ENCODE measurements at regions not wholly inside any gene's neighbourhood (a gene's known extent, or its start where the extent isn't known, plus 50 kb on each side); places are given as distances from the start of the nearest gene placed in this dataset.

GRCh38 chr6:19632786-19633185, 204.4 kb upstream of the ID4 start (continued):
- TF ChIP-seq SPI1 (IDR thresholded peaks at IDR 0.05; ENCODE audit: borderline replicate concordance, low read depth, low read length) = no peak

- BruUV-seq (replicated peaks) = no TSS peak
- DNase-seq (ENCODE audit: extremely low read depth in 1 of 4, low spot score in 3 of 4) = no peak
- Histone ChIP-seq H3K27me3 (ENCODE audit: control insufficient read depth in 2 of 2, insufficient read depth in 2 of 2, low read length in 2 of 2) (no peaks in the 10 kb centered on the region), H3K9ac (ENCODE audit: insufficient read depth in 1 of 2, low read depth in 2 of 2, low read length in 2 of 2) (no peak overlapping the region), H3K36me3 (ENCODE audit: control insufficient read depth, insufficient read depth, low read length) (no peaks in the 10 kb centered on the region), H4K20me1 (replicated peaks; ENCODE audit: control insufficient read depth, insufficient read depth, low read length) (no peaks in the 10 kb centered on the region), H2AFZ (ENCODE audit: low read depth, low read length) (no peak overlapping the region), H3K9me1 (ENCODE audit: control insufficient read depth, insufficient read depth, low read length) (no peaks in the 10 kb centered on the region), H3K9me3 (replicated peaks; ENCODE audit: control insufficient read depth, insufficient read depth, low read depth, low read length) (no peaks in the 10 kb centered on the region), H3K79me2 (ENCODE audit: control insufficient read depth, insufficient read depth, low read length) (no peaks in the 10 kb centered on the region), H3K4me3 (no peak overlapping the region), H3K4me2 (ENCODE audit: insufficient read depth, low read length) (no peak overlapping the region), H3K4me1 (replicated peaks in 1 of 2; ENCODE audit: control insufficient read depth in 2 of 2, insufficient read depth in 2 of 2, low read length in 2 of 2) (no peaks in the 10 kb centered on the region), H3K27ac (ENCODE audit: extremely low read depth, low read depth, low read length) (no peak overlapping the region)
- TF ChIP-seq CREB1 (IDR thresholded peaks at IDR 0.05) (no peak), CREB1 (CRISPR knock-in tag; IDR thresholded peaks at IDR 0.05) (no peak), MIER1 (IDR thresholded peaks at IDR 0.05; ENCODE audit: low read depth) (no peak), ZNF41 (CRISPR knock-in tag; conservative IDR thresholded peaks at IDR 0.05) (no peak)
- in situ Hi-C loops (cut with MboI) (no loop called here), intact Hi-C loops (cut with micrococcal nuclease) (no loop called here)
- ATAC-seq = no peak
- 7% methylated on average over 2 of the region's 2 CpGs for WGBS (ENCODE audit: insufficient coverage, low coverage, missing lambda C conversion rate)
- FAIRE-seq = no peak
- POLR2A ChIA-PET = no interaction called here
- CTCF ChIA-PET (ENCODE audit: low intra/inter-chr PET ratio) = no interaction called here
Measured at GRCh38 chr6:19635728-19636127, 201.4 kb upstream of the ID4 start.

GRCh38 chr6:19637010-19637409, 200.2 kb upstream of the ID4 start:
- DNase-seq (ENCODE audit: extremely low read depth in 1 of 4, low spot score in 3 of 4) (no peak), FAIRE-seq (no peak), ATAC-seq (no peak)
- no peak overlapping the region for H2AFZ ChIP-seq (ENCODE audit: low read depth, low read length)
- intact Hi-C loops (cut with micrococcal nuclease) (no loop called here), in situ Hi-C loops (cut with MboI) (no loop called here)
- no TSS peak for BruUV-seq (replicated peaks)
- no peaks in the 10 kb centered on the region for H3K36me3 ChIP-seq (ENCODE audit: control insufficient read depth, insufficient read depth, low read length)
- no peaks in the 10 kb centered on the region for H3K27me3 ChIP-seq (ENCODE audit: control insufficient read depth in 2 of 2, insufficient read depth in 2 of 2, low read length in 2 of 2)
- H4K20me1 ChIP-seq (replicated peaks; ENCODE audit: control insufficient read depth, insufficient read depth, low read length) = no peaks in the 10 kb centered on the region
- H3K9ac ChIP-seq (ENCODE audit: insufficient read depth in 1 of 2, low read depth in 2 of 2, low read length in 2 of 2) = no peak overlapping the region
- 0% methylated on average over 1 of the region's 1 CpG for WGBS (ENCODE audit: insufficient coverage, low coverage, missing lambda C conversion rate)
- H3K4me3 ChIP-seq = no peak overlapping the region
- H3K79me2 ChIP-seq (ENCODE audit: control insufficient read depth, insufficient read depth, low read length) = no peaks in the 10 kb centered on the region
- no peaks in the 10 kb centered on the region for H3K9me1 ChIP-seq (ENCODE audit: control insufficient read depth, insufficient read depth, low read length)
- no peak for TF ChIP-seq DNMT1 (IDR thresholded peaks at IDR 0.05)
- ChIA-PET CTCF (ENCODE audit: low intra/inter-chr PET ratio) (no interaction called here), POLR2A (no interaction called here)
- H3K9me3 ChIP-seq (replicated peaks; ENCODE audit: control insufficient read depth, insufficient read depth, low read depth, low read length) = no peaks in the 10 kb centered on the region
- no peaks in the 10 kb centered on the region for H3K4me1 ChIP-seq (replicated peaks in 1 of 2; ENCODE audit: control insufficient read depth in 2 of 2, insufficient read depth in 2 of 2, low read length in 2 of 2)
- H3K4me2 ChIP-seq (ENCODE audit: insufficient read depth, low read length) = no peak overlapping the region
- no peak overlapping the region for H3K27ac ChIP-seq (ENCODE audit: extremely low read depth, low read depth, low read length)
